Esophagus muscularis mucosa (tissue), 4 donors: ENCODE measurements at regions not wholly inside any gene's neighbourhood (a gene's known extent, or its start where the extent isn't known, plus 50 kb on each side); places are given as distances from the start of the nearest gene placed in this dataset.

ENCODE experiments used
- EP300 ChIP-seq: sonication (generic); formaldehyde crosslinking; IDR thresholded peaks from one replicate; pipeline ENCODE4 v1.6.1; 2017; ENCODE audit warnings: antibody characterized with exemption
- POLR2A ChIP-seq: fragments of 450-650 bp; IDR thresholded peaks from one replicate; pipeline ENCODE4 v1.6.1; 2017; ENCODE audit warnings: antibody characterized with exemption, moderate library complexity, mild to moderate bottlenecking, low read depth
- POLR2AphosphoS5 ChIP-seq, 2 donors: sonication (generic); formaldehyde crosslinking; IDR thresholded peaks; one replicate each; pipeline ENCODE4 v1.6.1; 2017; ENCODE audit warnings: antibody characterized with exemption in 2 of 2
- TF ChIP-seq, protein P1 (sequence below), 3 experiments: fragments of 200-600 bp in 2 of 3; fragments of 450-650 bp in 1 of 3; sonication (generic) in 2 of 3; IDR thresholded peaks; one replicate each; pipeline ENCODE4 v1.5.1; 2017 to 2019; ENCODE audit warnings: antibody characterized with exemption in 3 of 3, mild to moderate bottlenecking in 2 of 3, moderate library complexity in 1 of 3

DNA sequence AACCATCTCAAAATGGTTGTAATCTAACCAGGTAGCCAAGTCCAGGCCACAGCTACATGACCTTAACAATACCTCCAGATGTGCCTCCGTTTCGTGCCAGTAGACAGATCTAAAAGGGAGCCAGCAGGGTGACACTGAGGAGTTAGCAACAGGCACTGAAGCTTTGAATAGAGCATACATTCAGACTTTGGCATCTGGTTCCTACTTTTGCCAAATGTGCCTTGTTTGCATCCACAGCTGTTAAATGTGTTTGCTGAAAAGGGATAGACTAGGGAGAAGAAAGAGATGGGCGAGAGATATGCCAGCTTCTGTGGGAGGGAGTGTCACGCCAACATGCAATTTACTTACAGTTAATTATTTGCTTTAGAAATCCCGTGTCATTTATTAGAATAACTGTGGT, 1433.9 kb upstream of the CADM2 start:
- TF ChIP-seq, protein P1, sequence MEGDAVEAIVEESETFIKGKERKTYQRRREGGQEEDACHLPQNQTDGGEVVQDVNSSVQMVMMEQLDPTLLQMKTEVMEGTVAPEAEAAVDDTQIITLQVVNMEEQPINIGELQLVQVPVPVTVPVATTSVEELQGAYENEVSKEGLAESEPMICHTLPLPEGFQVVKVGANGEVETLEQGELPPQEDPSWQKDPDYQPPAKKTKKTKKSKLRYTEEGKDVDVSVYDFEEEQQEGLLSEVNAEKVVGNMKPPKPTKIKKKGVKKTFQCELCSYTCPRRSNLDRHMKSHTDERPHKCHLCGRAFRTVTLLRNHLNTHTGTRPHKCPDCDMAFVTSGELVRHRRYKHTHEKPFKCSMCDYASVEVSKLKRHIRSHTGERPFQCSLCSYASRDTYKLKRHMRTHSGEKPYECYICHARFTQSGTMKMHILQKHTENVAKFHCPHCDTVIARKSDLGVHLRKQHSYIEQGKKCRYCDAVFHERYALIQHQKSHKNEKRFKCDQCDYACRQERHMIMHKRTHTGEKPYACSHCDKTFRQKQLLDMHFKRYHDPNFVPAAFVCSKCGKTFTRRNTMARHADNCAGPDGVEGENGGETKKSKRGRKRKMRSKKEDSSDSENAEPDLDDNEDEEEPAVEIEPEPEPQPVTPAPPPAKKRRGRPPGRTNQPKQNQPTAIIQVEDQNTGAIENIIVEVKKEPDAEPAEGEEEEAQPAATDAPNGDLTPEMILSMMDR (IDR thresholded peaks at IDR 0.05): no peak
- TF ChIP-seq POLR2A: no peak
- TF ChIP-seq POLR2AphosphoS5 (IDR thresholded peaks at IDR 0.05): no peak
- no peak for TF ChIP-seq EP300
